Loucy (cell line): ENCODE measurements at regions not wholly inside any gene's neighbourhood (a gene's known extent, or its start where the extent isn't known, plus 50 kb on each side); places are given as distances from the start of the nearest gene placed in this dataset.

Source experiments
- H2AFZ ChIP-seq: fragments of 200-600 bp; sonication (generic); 2 replicates; pipeline ENCODE4 v1.6.0; 2016; ENCODE audit warnings: antibody characterized with exemption, mild to moderate bottlenecking, low read length, moderate library complexity
- H3F3A ChIP-seq: fragments of 200-600 bp; 2 replicates; pipeline ENCODE4 v1.6.0; 2016; ENCODE audit warnings: antibody characterized with exemption, low read depth, mild to moderate bottlenecking
- H3K27me3 ChIP-seq: fragments of 200-600 bp; sonication (generic); 2 replicates; pipeline ENCODE4 v1.6.1; 2014; ENCODE audit warnings: low read length, mild to moderate bottlenecking; ENCODE audit not compliant: insufficient read depth, poor library complexity, severe bottlenecking
- H3K36me3 ChIP-seq: fragments of 200-600 bp; sonication (generic); 2 replicates; pipeline ENCODE4 v1.6.1; 2016; ENCODE audit warnings: low read length; ENCODE audit not compliant: insufficient read depth
- H3K4me1 ChIP-seq: fragments of 200-600 bp; sonication (generic); 2 replicates; pipeline ENCODE4 v1.5.1; 2014; ENCODE audit warnings: low read length, mild to moderate bottlenecking; ENCODE audit not compliant: insufficient read depth, poor library complexity, severe bottlenecking
- H3K4me2 ChIP-seq: fragments of 200-600 bp; sonication (generic); 2 replicates; pipeline ENCODE4 v1.6.0; 2014; ENCODE audit warnings: antibody characterized with exemption, low read length, low read depth, mild to moderate bottlenecking; ENCODE audit not compliant: poor library complexity, severe bottlenecking
- H3K4me3 ChIP-seq: fragments of 200-600 bp; sonication (generic); 2 replicates; pipeline ENCODE4 v1.5.1; 2014; ENCODE audit warnings: low read length, mild to moderate bottlenecking, mixed read lengths; ENCODE audit not compliant: poor library complexity, severe bottlenecking
- H3K79me2 ChIP-seq: fragments of 200-600 bp; sonication (generic); 2 replicates; pipeline ENCODE4 v1.6.1; 2014; ENCODE audit warnings: low read length; ENCODE audit not compliant: insufficient read depth
- H3K9ac ChIP-seq: fragments of 200-600 bp; sonication (generic); 2 replicates; pipeline ENCODE4 v1.6.0; 2014; ENCODE audit warnings: mild to moderate bottlenecking, low read depth, low read length, moderate library complexity; ENCODE audit not compliant: poor library complexity, severe bottlenecking
- H3K9me2 ChIP-seq: fragments of 200-600 bp; sonication (generic); replicated peaks from 2 replicates; pipeline ENCODE4 v1.6.1; 2016; ENCODE audit warnings: low read depth, low read length, mixed read lengths
- H3K9me3 ChIP-seq: fragments of 200-600 bp; sonication (generic); 2 replicates; pipeline ENCODE4 v1.6.1; 2014; ENCODE audit warnings: mild to moderate bottlenecking, antibody characterized with exemption, low read length, low read depth; ENCODE audit not compliant: insufficient read depth
- H4K20me1 ChIP-seq: fragments of 200-600 bp; sonication (generic); 2 replicates; pipeline ENCODE4 v1.6.0; 2014; ENCODE audit warnings: antibody characterized with exemption, low read length, mild to moderate bottlenecking; ENCODE audit not compliant: insufficient read depth, poor library complexity, severe bottlenecking
- EZH2phosphoT487 ChIP-seq: fragments of 200-600 bp; IDR thresholded peaks from 2 replicates; pipeline ENCODE4 v1.6.1; 2018; ENCODE audit warnings: antibody characterized with exemption, mild to moderate bottlenecking, moderate library complexity, borderline replicate concordance
- TF ChIP-seq, protein P1 (sequence below): fragments of 200-600 bp; sonication (generic); conservative IDR thresholded peaks from 2 replicates; pipeline ENCODE4 v1.5.1; 2014; ENCODE audit warnings: mild to moderate bottlenecking, antibody characterized with exemption, low read length

DNA sequence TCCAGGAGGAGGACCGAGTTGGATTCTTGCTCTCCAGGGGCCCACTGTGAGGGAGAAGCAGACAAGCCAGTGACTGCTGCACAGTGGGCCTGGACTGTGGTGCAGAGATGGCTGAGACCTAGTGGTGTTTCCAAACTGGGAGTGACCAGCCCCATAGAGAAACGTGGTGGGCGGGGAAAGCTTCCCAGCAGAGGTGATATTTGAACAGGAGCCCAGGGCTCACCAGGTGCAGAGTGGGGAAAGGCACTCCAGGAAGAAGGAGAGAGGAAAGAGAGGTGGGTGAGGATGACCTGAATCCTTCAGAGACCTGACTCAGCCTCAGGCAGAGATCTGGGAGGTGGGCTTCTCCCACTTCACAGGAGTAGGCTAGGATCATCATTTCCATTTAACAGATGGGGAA lies 52.1 kb upstream of the RASD2 start:
- Histone ChIP-seq H3K79me2 (no peaks in the 10 kb centered on the region), H3K4me2 (no peak overlapping the region), H3K9ac (no peak overlapping the region), H3K4me1 (no peaks in the 10 kb centered on the region), H3K36me3 (no peaks in the 10 kb centered on the region), H3K9me2 (no peaks in the 10 kb centered on the region), H4K20me1 (no peaks in the 10 kb centered on the region), H3K27me3 (no peaks in the 10 kb centered on the region), H2AFZ (no peak overlapping the region), H3F3A (no peaks in the 10 kb centered on the region), H3K4me3 (no peak overlapping the region), H3K9me3 (no peaks in the 10 kb centered on the region)
- no peak for TF ChIP-seq EZH2phosphoT487
- TF ChIP-seq, protein P1, sequence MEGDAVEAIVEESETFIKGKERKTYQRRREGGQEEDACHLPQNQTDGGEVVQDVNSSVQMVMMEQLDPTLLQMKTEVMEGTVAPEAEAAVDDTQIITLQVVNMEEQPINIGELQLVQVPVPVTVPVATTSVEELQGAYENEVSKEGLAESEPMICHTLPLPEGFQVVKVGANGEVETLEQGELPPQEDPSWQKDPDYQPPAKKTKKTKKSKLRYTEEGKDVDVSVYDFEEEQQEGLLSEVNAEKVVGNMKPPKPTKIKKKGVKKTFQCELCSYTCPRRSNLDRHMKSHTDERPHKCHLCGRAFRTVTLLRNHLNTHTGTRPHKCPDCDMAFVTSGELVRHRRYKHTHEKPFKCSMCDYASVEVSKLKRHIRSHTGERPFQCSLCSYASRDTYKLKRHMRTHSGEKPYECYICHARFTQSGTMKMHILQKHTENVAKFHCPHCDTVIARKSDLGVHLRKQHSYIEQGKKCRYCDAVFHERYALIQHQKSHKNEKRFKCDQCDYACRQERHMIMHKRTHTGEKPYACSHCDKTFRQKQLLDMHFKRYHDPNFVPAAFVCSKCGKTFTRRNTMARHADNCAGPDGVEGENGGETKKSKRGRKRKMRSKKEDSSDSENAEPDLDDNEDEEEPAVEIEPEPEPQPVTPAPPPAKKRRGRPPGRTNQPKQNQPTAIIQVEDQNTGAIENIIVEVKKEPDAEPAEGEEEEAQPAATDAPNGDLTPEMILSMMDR, result no peak

DNA sequence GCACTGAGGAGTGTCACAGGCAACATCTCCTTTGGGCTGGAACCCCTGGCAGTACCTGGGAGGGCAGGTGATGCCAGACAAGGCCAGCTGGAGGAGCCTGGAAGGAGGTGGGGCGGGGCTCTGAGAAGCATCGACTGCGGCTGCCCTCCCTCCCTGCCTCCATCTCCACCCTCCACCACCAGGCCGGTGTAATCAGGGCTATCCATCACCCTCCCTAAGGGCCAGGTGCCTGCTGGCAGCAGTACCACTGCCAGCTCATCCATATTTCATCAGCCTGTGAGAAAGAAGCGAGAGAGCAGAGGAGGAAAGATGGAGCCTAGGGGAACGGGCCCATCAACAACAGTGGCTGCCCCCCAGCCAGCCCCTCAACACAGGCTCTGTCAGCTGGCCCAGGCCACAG lies 51.4 kb upstream of the RASD2 start:
- H3K9me3 ChIP-seq, result no peaks in the 10 kb centered on the region
- TF ChIP-seq, protein P1, result no peak
- no peak for TF ChIP-seq EZH2phosphoT487
- no peak overlapping the region for H3K4me2 ChIP-seq
- H3K4me3 ChIP-seq, result no peak overlapping the region
- no peaks in the 10 kb centered on the region for H4K20me1 ChIP-seq
- H3K36me3 ChIP-seq, result no peaks in the 10 kb centered on the region
- H3K9ac ChIP-seq, result no peak overlapping the region
- H3K27me3 ChIP-seq, result no peaks in the 10 kb centered on the region
- H3K79me2 ChIP-seq, result no peaks in the 10 kb centered on the region
- H3F3A ChIP-seq, result no peaks in the 10 kb centered on the region
- H2AFZ ChIP-seq, result no peak overlapping the region
- no peaks in the 10 kb centered on the region for H3K9me2 ChIP-seq
- H3K4me1 ChIP-seq, result no peaks in the 10 kb centered on the region
